CD4-positive, alpha-beta T cell (primary cell): ENCODE measurements at regions not wholly inside any gene's neighbourhood (a gene's known extent, or its start where the extent isn't known, plus 50 kb on each side); places are given as distances from the start of the nearest gene placed in this dataset.

ENCODE experiments used
- ATAC-seq: fragments of 200-7000 bp; cut with Tn5 transposase; one replicate; pipeline ENCODE4 v1.10.0; 2022; ENCODE audit warnings: mild to moderate bottlenecking; ENCODE audit not compliant: poor library complexity
- CTCF ChIA-PET: fragments of 350-600 bp; sonication (Branson Sonifier 250); formaldehyde crosslinking; loops from one replicate; lab custom pipeline; 2021; ENCODE audit warnings: antibody characterized with exemption, inconsistent platforms; lab: Charles Lee
- POLR2A ChIA-PET: fragments of 350-600 bp; sonication (Branson Sonifier 250); formaldehyde crosslinking; loops from one replicate; lab custom pipeline; 2021; ENCODE audit warnings: antibody characterized with exemption, inconsistent platforms; lab: Charles Lee
- DNase-seq, 14 experiments: peaks; one replicate each; pipeline ENCODE4 v3.0.0-alpha.2; 2013 to 2020; ENCODE audit warnings: mixed read lengths in 2 of 14
- H3K27ac ChIP-seq, 2 donors: one replicate each; pipeline versions ENCODE4 v1.5.1 to v1.7.0; 2013; ENCODE audit warnings: low read length in 2 of 2, low read depth in 1 of 2, mild to moderate bottlenecking in 1 of 2
- H3K27me3 ChIP-seq, 2 experiments: 1 replicate in 1 of 2; 2 replicates in 1 of 2; pipeline versions ENCODE4 v1.6.1 to v1.7.0; 2013; ENCODE audit warnings: low read length in 2 of 2, control low read depth in 1 of 2, mild to moderate bottlenecking in 1 of 2, moderate library complexity in 1 of 2; ENCODE audit not compliant: insufficient read depth in 2 of 2, control insufficient read depth in 1 of 2
- H3K36me3 ChIP-seq: one replicate; pipeline ENCODE4 v1.6.1; 2013; ENCODE audit warnings: low read length, control low read depth; ENCODE audit not compliant: insufficient read depth
- H3K4me1 ChIP-seq: one replicate; pipeline ENCODE4 v1.6.1; 2013; ENCODE audit warnings: low read length, control low read depth; ENCODE audit not compliant: insufficient read depth
- H3K4me3 ChIP-seq: one replicate; pipeline ENCODE4 v1.5.1; 2013; ENCODE audit warnings: mild to moderate bottlenecking, low read length, moderate library complexity
- H3K9me3 ChIP-seq, 2 experiments: 1 replicate in 1 of 2; 2 replicates in 1 of 2; pipeline versions ENCODE4 v1.6.1 to v1.7.0; 2013; ENCODE audit warnings: low read length in 2 of 2, mild to moderate bottlenecking in 2 of 2, control low read depth in 1 of 2, moderate library complexity in 1 of 2; ENCODE audit not compliant: control insufficient read depth in 1 of 2, insufficient read depth in 1 of 2
- H3K27ac Mint-ChIP-seq: one replicate; pipeline ENCODE4 v1.8.0; 2020; ENCODE audit warnings: mixed read lengths
- H3K27me3 Mint-ChIP-seq: one replicate; pipeline ENCODE4 v1.8.0; 2021; ENCODE audit warnings: mixed read lengths
- H3K36me3 Mint-ChIP-seq: one replicate; pipeline ENCODE4 v1.8.0; 2021; ENCODE audit warnings: low read depth, mixed read lengths
- H3K4me1 Mint-ChIP-seq: one replicate; pipeline ENCODE4 v1.8.0; 2021; ENCODE audit warnings: low read depth, mixed read lengths
- H3K4me3 Mint-ChIP-seq: one replicate; pipeline ENCODE4 v1.8.0; 2020; ENCODE audit warnings: mild to moderate bottlenecking, mixed read lengths
- H3K9me3 Mint-ChIP-seq: one replicate; pipeline ENCODE4 v1.8.0; 2020; ENCODE audit warnings: mixed read lengths
- CTCF ChIP-seq: fragments of 200-600 bp; IDR thresholded peaks from one replicate; pipeline ENCODE4 v1.8.0; 2022; ENCODE audit warnings: antibody characterized with exemption, mild to moderate bottlenecking
- intact Hi-C, 2 experiments: fragments of 100-400 bp; cut with DNase I in 1 of 2; cut with micrococcal nuclease in 1 of 2; formaldehyde crosslinking; loops; one replicate each; pipeline versions ENCODE4 v1.15.1 to v1.9.0; 2023 to 2025; cut with DNase I, micrococcal nuclease

- peaks cover 5% of the 10 kb centered on the region for H3K27me3 Mint-ChIP-seq
- no peaks in the 10 kb centered on the region for H3K9me3 Mint-ChIP-seq
- H3K9me3 ChIP-seq = peaks cover 0 to 10% of the 10 kb centered on the region in 2 experiments
- no peak overlapping the region for H3K27ac ChIP-seq
- no peaks in the 10 kb centered on the region for H3K27me3 ChIP-seq
- H3K4me1 Mint-ChIP-seq = no peaks in the 10 kb centered on the region
- no peak for DNase-seq
- no peaks in the 10 kb centered on the region for H3K36me3 ChIP-seq
- no peak overlapping the region for H3K4me3 ChIP-seq
- H3K36me3 Mint-ChIP-seq = no peaks in the 10 kb centered on the region
- ChIA-PET POLR2A (interaction anchor here (0.7 kb wide), 1 partner anchor 1705 kb away, joined by 3 read pairs; no protein-coding TSS in a partner anchor), CTCF (no interaction called here)
- no peaks in the 10 kb centered on the region for H3K4me1 ChIP-seq
- intact Hi-C loops = no loop called here
- H3K4me3 Mint-ChIP-seq = no peak overlapping the region
- ATAC-seq = no peak
- no peak for TF ChIP-seq CTCF
- H3K27ac Mint-ChIP-seq = no peak overlapping the region
Observed at GRCh38 chr16:86899757-86900156, 321.4 kb downstream of the FOXL1 start.

- POLR2A ChIA-PET = no interaction called here
- peaks cover 0 to 6% of the 10 kb centered on the region in 2 experiments for H3K9me3 ChIP-seq
- TF ChIP-seq CTCF = no peak
- no peaks in the 10 kb centered on the region for H3K4me1 ChIP-seq
- ATAC-seq = no peak
- no peak overlapping the region for H3K27ac ChIP-seq
- DNase-seq = no peak
- H3K4me1 Mint-ChIP-seq = no peaks in the 10 kb centered on the region
- H3K36me3 Mint-ChIP-seq = no peaks in the 10 kb centered on the region
- no peaks in the 10 kb centered on the region for H3K36me3 ChIP-seq
- intact Hi-C loops = no loop called here
- H3K27ac Mint-ChIP-seq = no peak overlapping the region
- no peak overlapping the region for H3K4me3 Mint-ChIP-seq
- no peaks in the 10 kb centered on the region for H3K9me3 Mint-ChIP-seq
- CTCF ChIA-PET = no interaction called here
- no peaks in the 10 kb centered on the region for H3K27me3 ChIP-seq
- H3K4me3 ChIP-seq = no peak overlapping the region
- H3K27me3 Mint-ChIP-seq = peaks cover 10% of the 10 kb centered on the region
Observed at GRCh38 chr16:86901483-86901882, 323.1 kb downstream of the FOXL1 start.

GRCh38 chr16:86902656-86903001 lies 324.3 kb downstream of the FOXL1 start:
- Histone ChIP-seq H3K27ac (no peak overlapping the region), H3K9me3 (peaks cover 0 to 6% of the 10 kb centered on the region in 2 experiments), H3K36me3 (no peaks in the 10 kb centered on the region), H3K4me1 (no peaks in the 10 kb centered on the region), H3K4me3 (no peak overlapping the region), H3K27me3 (peaks cover 0 to 3% of the 10 kb centered on the region in 2 experiments)
- Mint-ChIP-seq H3K27ac (no peak overlapping the region), H3K4me1 (no peaks in the 10 kb centered on the region), H3K27me3 (peaks cover 20% of the 10 kb centered on the region), H3K36me3 (no peaks in the 10 kb centered on the region), H3K9me3 (no peaks in the 10 kb centered on the region), H3K4me3 (no peak overlapping the region)
- no peak for TF ChIP-seq CTCF
- POLR2A ChIA-PET = no interaction called here
- CTCF ChIA-PET = no interaction called here
- DNase-seq (no peak), ATAC-seq (no peak)
- intact Hi-C loops = no loop called here
